Gastrocnemius medialis (tissue), 4 donors: ENCODE measurements at regions not wholly inside any gene's neighbourhood (a gene's known extent, or its start where the extent isn't known, plus 50 kb on each side); places are given as distances from the start of the nearest gene placed in this dataset.

Experiments used
- ATAC-seq, 2 donors: fragments of 150-250 bp; one replicate each; pipeline ENCODE4 v1.9.1; 2016
- DNase-seq, 2 donors: peaks; one replicate each; pipeline ENCODE4 v3.0.0-alpha.2; 2019
- H3K27ac ChIP-seq, 4 donors: fragments of 200-600 bp; sonication (generic); 1 replicate in 1 of 4; 2 replicates in 3 of 4; pipeline ENCODE4 v1.5.1; 2016 to 2018; ENCODE audit warnings: mild to moderate bottlenecking in 2 of 4, moderate library complexity in 1 of 4
- H3K27me3 ChIP-seq, 3 donors: fragments of 200-600 bp; sonication (generic) in 2 of 3; 1 replicate in 1 of 3; 2 replicates in 2 of 3; pipeline versions ENCODE4 v1.5.1 to v1.6.0; 2016 to 2019; ENCODE audit warnings: mild to moderate bottlenecking in 1 of 3, moderate library complexity in 1 of 3
- H3K36me3 ChIP-seq, 2 donors: fragments of 200-600 bp; sonication (generic) in 1 of 2; one replicate each; pipeline ENCODE4 v1.5.1; 2017 to 2018
- H3K4me1 ChIP-seq, 2 donors: fragments of 200-600 bp; sonication (generic) in 1 of 2; one replicate each; pipeline ENCODE4 v1.5.1; 2016 to 2017; ENCODE audit warnings: mild to moderate bottlenecking in 2 of 2
- H3K4me3 ChIP-seq, 4 donors: fragments of 200-600 bp; sonication (generic) in 3 of 4; 1 replicate in 1 of 4; 2 replicates in 3 of 4; pipeline ENCODE4 v1.5.1; 2016 to 2019; ENCODE audit warnings: mild to moderate bottlenecking in 2 of 4
- H3K9me3 ChIP-seq, 3 donors: fragments of 200-600 bp; sonication (generic) in 2 of 3; 1 replicate in 1 of 3; 2 replicates in 2 of 3; pipeline ENCODE4 v1.5.1; 2016 to 2019
- CTCF ChIP-seq, 5 experiments: fragments of 450-650 bp in 3 of 5; fragments of 200-600 bp in 2 of 5; sonication (generic) in 2 of 5; IDR thresholded peaks in 4 of 5; conservative IDR thresholded peaks in 1 of 5; 1 replicate in 4 of 5; 2 replicates in 1 of 5; pipeline ENCODE4 v1.5.1; 2016 to 2019; ENCODE audit warnings: antibody characterized with exemption in 5 of 5, mild to moderate bottlenecking in 3 of 5, moderate library complexity in 3 of 5
- POLR2A ChIP-seq, 2 donors: fragments of 450-650 bp; IDR thresholded peaks; one replicate each; pipeline ENCODE4 v1.6.1; 2017; ENCODE audit warnings: antibody characterized with exemption in 2 of 2, mild to moderate bottlenecking in 2 of 2, moderate library complexity in 2 of 2
- in situ Hi-C, 4 donors: fragments of 200-750 bp; cut with MboI; loops; one replicate each; pipeline versions ENCODE4 v1.15.0 to v1.8.0; 2017; ENCODE audit warnings: low sequenced_read_pairs in 4 of 4
- intact Hi-C: fragments of 100-400 bp; cut with DNase I; formaldehyde crosslinking; loops from one replicate; pipeline ENCODE4 v1.15.1; 2023; ENCODE audit warnings: low total_unique reads

- Histone ChIP-seq H3K4me3 (no peak overlapping the region), H3K36me3 (no peaks in the 10 kb centered on the region), H3K4me1 (no peaks in the 10 kb centered on the region), H3K9me3 (no peaks in the 10 kb centered on the region), H3K27me3 (no peaks in the 10 kb centered on the region), H3K27ac (no peak overlapping the region)
- DNase-seq (no peak), ATAC-seq (no peak)
- in situ Hi-C loops (no loop called here), intact Hi-C loops (no loop called here)
- no peak for TF ChIP-seq CTCF (IDR thresholded peaks at IDR 0.05 in 4 of 5, conservative IDR thresholded peaks at IDR 0.05 in 1 of 5)
- TF ChIP-seq POLR2A (IDR thresholded peaks at IDR 0.05): no peak
Observed at GRCh38 chr13:105552078-105552477, 983.4 kb downstream of the EFNB2 start.

- Histone ChIP-seq H3K27ac (no peak overlapping the region), H3K4me3 (no peak overlapping the region), H3K9me3 (no peaks in the 10 kb centered on the region), H3K4me1 (no peaks in the 10 kb centered on the region), H3K36me3 (no peaks in the 10 kb centered on the region), H3K27me3 (no peaks in the 10 kb centered on the region)
- intact Hi-C loops (no loop called here), in situ Hi-C loops (no loop called here)
- no peak for DNase-seq
- TF ChIP-seq POLR2A (IDR thresholded peaks at IDR 0.05) (no peak), CTCF (IDR thresholded peaks at IDR 0.05 in 4 of 5, conservative IDR thresholded peaks at IDR 0.05 in 1 of 5) (no peak)
- no peak for ATAC-seq
Observed at GRCh38 chr13:105547851-105548250, 987.6 kb downstream of the EFNB2 start.

- ATAC-seq: no peak
- Histone ChIP-seq H3K36me3 (no peaks in the 10 kb centered on the region), H3K27ac (no peak overlapping the region), H3K27me3 (no peaks in the 10 kb centered on the region), H3K4me1 (no peaks in the 10 kb centered on the region), H3K9me3 (no peaks in the 10 kb centered on the region), H3K4me3 (no peak overlapping the region)
- in situ Hi-C loops: no loop called here
- intact Hi-C loops: no loop called here
- TF ChIP-seq CTCF (IDR thresholded peaks at IDR 0.05 in 4 of 5, conservative IDR thresholded peaks at IDR 0.05 in 1 of 5): no peak
- TF ChIP-seq POLR2A (IDR thresholded peaks at IDR 0.05): no peak
- DNase-seq: no peak
Observed at GRCh38 chr13:105545811-105546210, 989.7 kb downstream of the EFNB2 start.

GRCh38 chr13:105543742-105544141 is 991.7 kb downstream of the EFNB2 start:
- in situ Hi-C loops (no loop called here), intact Hi-C loops (no loop called here)

More at GRCh38 chr13:105543742-105544141, 991.7 kb downstream of the EFNB2 start:
- TF ChIP-seq CTCF (IDR thresholded peaks at IDR 0.05 in 4 of 5, conservative IDR thresholded peaks at IDR 0.05 in 1 of 5): no peak
- TF ChIP-seq POLR2A (IDR thresholded peaks at IDR 0.05): no peak
- DNase-seq (no peak), ATAC-seq (no peak)
- Histone ChIP-seq H3K36me3 (no peaks in the 10 kb centered on the region), H3K4me3 (no peak overlapping the region), H3K9me3 (no peaks in the 10 kb centered on the region), H3K27ac (no peak overlapping the region), H3K27me3 (no peaks in the 10 kb centered on the region), H3K4me1 (no peaks in the 10 kb centered on the region)
